Colon (tissue), 2 donors: ENCODE measurements at regions not wholly inside any gene's neighbourhood (a gene's known extent, or its start where the extent isn't known, plus 50 kb on each side); places are given as distances from the start of the nearest gene placed in this dataset.
"Not testable (repeated sequence)": the region's sequence is repeated elsewhere in the genome, so short reads cannot be mapped to it uniquely, and the experiment has no call there.

Experiments used
- FAIRE-seq: peaks from 2 replicates; lab custom pipeline; 2012; peaks lifted over from hg19 to GRCh38; lab: Jason Lieb, UNC
- donor health status: control.
- donor health status: control.

DNA sequence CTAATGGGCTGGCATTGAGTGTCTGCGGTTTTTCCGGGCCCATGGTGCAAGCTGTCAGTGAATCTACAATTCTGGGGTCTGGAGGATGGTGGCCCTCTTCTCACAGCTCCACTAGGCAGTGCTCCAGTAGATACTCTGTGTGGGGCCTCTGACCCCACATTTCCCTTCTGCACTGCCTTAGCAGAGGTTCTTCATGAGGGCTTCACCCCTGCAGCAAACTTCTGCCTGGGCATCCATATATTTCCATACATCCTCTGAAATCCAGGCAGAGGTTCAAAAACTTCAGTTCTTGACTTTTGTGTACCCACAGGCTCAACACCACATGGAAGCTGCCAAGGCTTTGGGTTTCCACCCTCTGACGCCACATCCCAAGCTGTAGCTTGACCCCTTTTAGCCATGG lies 846.2 kb downstream of the RNF144A start:
- not testable (repeated sequence) for FAIRE-seq

DNA sequence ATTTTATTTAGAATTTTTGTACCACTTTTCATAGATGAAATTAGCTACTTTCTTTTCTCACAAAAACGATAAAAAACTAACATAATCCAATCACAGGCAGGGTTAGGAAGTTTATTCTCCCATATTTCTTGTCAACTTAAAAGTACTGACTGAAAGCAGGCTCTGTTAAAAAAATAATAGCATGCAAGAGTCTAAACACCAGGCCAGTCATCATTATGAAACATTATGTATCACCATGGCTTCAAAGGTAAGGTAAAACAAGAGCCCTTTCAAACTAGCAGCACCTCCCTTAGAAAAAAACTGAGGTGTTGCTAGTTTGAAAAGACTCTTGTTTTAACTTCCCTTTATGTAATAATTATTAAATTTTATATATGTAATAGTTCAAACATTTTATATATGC lies 848.0 kb downstream of the RNF144A start:
- no peak for FAIRE-seq

DNA sequence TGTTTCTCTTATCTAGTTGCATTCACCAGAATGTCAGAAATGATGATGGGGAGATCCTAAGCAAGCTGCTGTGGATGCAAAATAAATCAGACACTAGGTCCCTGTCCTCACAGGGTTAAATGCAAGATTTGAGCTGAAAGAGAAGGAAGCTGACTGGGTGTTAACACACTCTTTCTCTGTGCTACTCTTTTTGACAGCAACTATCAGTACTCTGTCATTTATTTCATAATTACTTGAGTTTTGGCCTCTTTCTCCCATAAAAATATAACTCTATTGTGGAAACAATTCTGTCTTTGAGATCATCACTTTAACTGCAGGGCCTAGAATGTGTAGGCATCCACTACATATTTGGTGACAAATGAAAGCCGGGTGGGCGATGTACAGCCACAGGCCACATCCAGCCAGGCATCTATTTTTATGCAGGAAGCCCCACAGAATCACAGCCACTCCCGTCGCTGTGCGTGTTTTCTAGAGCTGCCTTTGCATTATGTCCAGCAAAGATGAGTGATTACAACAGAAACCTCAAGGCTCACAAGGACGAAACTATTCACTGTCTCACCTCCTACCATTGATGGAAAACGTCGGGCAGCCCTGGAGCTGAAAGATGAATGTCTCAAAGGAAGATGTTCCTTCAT lies 849.0 kb downstream of the RNF144A start:
- no peak for FAIRE-seq

DNA sequence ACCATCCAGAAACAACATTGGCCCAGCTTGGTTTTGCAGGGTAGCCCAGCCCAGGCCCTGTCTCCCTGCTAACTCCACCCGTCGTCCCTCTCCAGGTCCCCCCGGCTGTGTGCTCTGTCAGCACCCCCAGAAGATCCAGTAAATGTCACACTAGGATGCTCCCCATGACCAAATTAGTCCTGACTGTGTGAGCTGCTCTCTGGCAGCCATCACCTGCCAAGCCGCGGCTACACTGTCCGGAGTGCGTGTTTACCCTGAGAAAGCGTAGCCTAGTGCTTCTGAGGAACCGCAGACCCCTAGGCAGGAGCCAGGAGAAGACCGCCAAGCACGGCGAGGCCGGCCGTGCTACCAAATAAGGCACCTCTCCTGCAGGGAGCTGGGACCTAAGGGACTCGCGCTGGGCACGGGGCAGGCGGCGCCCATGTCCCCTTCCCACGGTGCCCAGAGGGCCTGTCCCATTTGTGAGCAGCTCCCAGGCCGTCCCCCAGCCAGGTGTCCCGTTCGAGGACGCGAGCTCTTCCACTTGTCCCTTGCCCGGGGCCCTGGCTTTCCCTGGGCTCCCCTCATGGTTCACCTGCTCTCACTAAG lies 849.9 kb downstream of the RNF144A start:
- no peak for FAIRE-seq

DNA sequence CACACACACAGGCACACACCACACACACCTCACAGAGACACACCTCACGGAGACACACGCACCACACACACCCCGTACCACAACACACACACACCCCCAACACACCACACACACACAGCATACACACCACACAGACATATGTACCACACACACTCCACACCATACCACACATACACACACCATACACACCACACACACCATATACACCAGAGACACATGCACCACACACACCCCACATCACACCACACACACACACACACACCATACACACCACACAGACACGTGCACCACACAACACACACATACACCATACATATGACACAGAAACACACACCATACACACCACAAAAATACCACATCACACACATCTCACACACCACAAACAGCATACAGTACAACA lies 850.7 kb downstream of the RNF144A start:
- FAIRE-seq, result no peak

DNA sequence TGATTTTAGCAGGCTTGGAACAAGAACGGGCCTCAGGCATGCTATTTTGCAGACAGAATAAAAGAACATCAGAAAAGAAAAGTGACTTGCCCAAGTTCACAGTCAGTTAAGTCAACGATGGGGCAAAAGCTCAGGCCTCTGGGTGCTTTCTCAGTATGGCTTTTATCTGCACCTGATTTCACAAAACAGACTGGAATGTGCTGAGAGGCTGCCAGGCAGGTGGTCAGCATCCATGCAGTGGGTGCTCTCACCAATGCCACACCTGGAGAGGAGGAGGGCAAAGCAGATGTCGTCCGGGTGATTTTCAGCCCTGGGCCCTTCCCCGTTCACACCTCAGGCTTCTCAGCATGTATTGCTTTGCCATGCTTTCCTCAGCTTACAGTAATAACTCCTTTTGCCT lies 854.6 kb downstream of the RNF144A start:
- no peak for FAIRE-seq

DNA sequence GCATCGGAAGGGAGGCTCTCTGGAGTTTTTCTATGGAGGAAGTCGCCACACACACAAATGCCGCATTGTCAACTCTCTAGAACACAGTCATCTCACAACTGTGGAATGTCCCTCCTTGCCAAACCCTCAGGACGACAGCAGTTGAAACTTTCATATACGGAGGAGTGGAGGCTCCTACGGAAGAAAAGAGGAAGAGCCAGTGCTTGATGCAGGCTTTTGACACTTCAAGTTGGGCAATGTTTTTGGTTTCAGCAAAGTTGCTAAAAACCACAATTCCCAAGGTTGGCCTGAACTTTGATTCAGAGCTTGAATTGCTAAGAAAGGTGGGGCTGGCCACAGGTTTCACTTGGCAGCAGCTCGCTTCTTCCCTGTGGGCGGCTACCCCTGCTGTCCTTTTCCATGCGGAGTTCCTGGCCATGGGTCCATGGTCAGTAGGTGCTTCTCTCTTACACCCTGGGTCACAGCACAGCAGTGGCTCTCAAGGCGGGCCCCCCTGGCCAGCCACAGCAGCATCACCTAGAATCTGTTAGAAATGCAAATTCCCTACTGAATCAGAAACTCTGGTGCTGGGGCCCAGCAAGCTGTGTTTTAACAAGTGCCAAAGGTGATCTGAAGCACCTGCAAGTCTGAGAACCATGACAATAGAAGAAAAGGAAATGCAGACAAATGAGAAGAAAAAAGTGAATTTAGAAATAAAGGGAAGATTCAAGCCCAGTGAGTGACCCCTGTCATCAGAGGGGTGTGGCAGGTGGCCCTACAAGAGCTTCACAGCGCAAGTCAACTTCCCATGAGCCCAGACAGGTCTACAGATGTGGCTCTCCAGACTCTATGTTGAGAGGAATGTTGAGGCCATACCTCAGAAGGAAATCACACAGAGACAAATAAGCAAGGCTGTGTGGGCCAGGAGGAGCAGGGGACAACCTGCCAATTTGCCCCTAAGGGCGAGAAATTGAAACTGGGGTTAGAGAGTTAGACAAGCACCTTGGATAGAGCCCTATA lies 856.4 kb downstream of the RNF144A start:
- no peak for FAIRE-seq

DNA sequence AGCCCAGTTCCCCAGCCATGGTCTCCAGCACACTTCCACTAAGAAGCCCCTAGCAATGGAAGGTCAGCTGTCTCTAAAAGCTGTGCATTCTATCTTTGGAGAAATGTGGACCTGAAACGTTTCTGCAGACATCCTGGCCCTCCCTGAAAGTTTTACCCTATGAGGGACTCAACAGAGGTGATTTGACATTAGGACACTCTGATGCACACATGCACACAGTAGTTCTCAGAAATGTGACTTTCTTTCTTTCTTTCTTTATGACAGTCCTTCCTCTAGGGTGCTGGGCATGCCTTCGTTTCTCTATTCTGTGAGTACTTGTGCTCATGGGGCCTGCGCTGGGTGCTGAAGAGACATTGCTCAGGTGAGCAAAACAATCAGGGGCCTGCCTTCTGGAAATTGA lies 857.3 kb downstream of the RNF144A start:
- FAIRE-seq, result no peak

DNA sequence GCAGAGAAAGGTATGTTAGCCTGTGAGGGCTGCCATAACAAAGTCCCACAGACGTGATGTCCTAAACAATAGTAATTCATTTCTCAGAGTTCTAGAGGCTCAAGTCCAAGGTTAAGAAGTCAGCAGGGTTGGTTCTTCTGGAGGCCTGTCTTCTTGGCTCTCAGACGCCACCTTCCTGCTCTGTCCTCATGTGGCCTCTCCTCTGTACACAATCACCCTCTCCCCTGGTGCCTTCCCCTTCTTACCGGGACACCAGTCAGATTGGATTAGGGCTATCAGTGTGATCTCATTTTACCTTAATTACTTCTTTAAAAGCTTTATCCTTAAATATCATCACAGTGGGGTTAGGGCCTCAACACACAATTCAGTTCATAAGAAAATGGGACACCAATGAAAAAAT lies 860.5 kb downstream of the RNF144A start:
- no peak for FAIRE-seq

DNA sequence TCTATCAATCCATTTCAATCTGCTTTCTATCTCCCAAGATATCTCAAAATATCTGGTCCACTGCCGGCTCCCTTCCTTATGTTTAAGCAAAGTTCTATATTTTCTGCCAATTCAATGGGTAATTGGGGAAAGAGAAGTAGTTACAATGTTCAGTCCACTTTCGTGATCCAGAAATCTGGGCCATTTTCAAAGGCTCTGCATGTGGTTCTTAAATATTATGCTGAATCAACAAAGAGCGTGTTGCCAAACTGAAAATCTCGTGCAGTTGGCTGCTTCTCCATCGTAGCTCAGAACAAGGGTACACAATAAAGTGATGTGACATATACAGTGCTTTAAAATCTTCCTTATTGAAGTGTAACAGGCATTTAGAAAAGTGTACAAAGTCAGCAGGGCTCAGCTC lies 863.1 kb downstream of the RNF144A start:
- no peak for FAIRE-seq

DNA sequence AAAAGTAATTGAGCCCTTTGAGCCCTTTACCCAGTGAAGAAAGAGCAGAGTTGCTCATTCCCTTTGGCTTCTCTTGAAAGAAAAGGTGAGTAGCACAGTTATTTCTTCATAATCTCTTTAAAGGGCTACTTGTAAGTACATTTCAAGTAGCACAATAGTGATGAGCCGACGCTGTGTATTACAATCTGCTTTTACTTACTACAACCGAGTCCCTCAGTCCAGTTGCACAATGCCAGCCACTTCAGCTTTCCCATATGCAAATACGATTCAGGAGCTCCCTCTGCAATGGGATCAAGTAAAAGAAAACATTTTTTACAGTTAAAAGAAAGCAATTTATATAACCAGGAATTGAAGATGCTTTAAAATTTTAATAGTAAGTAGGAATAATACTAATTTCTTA lies 868.5 kb downstream of the RNF144A start:
- FAIRE-seq, result no peak

DNA sequence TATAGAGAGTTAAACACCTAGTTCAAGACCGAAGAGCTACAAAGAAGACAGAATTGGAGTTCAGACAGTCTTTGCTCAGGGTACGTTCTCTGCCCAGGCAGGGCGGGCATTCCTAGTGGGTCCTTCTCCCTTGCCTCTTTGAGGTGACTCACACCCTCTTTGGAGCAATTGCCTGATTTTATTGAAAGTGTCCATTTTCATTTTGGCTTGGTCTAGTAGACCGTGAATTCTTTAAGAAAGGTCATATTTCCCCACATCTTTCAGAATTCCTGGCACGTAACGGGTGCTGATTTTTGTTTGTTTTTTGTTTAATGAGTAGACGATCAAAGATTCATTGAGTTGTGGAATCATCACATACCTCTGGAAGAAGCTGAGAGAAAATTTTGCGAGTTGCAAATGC lies 871.5 kb downstream of the RNF144A start:
- no peak for FAIRE-seq

DNA sequence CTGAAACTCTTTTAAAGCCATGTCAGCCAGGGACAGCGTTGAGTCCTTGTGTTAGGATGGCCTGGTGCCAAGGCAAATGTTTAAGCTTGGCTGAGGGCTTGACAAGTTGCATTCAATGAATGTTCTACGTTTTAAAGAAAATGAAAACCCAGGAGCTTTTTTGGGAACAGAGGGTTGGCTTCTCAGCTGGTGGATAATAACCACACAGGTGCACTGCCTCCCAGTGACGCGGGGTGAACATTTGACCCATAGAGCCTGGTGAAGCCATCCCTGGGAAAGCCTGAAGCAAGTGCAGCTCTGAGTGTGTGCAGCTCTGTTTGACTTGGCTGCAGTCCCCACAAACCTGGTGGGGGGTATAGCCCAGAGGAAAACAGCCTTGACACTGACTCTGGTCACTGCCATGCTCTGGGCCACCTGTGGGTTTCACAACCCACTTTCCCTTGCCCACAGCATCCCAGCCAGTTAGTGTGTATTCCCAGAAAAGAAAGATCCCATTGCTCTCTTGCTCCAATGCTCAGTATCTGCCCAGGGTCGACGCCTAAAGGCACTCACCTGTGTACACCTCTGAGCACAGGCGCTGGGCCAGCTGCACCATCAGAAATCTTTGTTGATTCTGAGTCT lies 874.9 kb downstream of the RNF144A start:
- no peak for FAIRE-seq

DNA sequence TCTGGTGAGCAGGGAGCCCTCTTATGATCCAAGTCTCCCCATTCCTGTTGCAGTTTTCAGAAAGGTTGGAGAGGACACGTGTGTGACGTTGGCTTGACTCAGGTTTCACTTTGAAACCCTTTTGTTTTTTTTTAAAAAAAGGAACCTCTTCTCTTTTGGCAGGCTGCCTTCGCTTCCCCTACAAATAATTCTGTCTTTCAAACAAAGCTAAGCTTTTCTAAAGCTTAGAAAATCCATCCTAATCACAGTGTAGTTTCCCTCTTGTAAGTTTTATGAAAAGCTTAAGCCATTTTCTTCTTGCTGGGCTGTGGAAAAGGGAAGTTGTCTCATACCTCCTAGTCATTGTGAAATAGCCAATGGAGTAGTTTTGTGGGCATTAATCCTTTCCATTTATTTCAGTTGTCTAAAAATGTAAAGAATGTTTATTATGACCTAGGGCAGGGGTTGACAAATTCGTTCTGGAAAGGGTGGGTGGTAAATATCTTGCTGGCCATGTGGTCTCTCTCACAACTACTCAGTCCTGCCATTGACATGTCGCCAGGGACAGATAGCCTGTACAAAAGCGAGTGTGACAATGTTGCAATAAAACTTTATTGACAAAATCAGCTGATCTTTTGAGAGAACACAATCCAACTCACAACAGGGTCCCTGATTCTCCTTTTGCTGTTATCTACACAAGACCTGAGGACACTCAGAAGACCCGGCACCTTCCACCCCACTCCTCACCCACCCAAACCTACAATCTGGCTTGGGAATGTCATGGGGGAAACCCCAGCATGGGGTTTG lies 878.8 kb downstream of the RNF144A start:
- FAIRE-seq, result no peak

DNA sequence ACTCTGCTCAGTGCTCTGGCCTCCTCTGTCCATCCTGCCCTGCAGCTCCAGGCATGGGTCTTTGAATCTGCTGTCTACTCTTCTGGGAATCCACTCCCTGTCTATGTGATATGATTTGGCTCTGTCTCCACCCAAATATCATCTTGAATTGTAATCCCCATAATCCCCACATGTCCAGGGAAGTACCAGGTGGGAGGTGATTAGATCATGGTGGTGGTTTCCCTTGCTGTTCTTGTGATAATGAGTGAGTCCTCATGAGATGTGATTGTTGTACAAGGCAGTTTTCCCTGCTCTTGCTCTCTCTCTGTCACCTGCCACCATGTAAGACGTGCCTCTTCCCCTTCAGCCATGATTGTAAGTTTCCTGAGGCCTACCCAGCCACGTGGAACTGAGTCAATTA lies 881.8 kb upstream of the ID2 start:
- FAIRE-seq, result no peak

DNA sequence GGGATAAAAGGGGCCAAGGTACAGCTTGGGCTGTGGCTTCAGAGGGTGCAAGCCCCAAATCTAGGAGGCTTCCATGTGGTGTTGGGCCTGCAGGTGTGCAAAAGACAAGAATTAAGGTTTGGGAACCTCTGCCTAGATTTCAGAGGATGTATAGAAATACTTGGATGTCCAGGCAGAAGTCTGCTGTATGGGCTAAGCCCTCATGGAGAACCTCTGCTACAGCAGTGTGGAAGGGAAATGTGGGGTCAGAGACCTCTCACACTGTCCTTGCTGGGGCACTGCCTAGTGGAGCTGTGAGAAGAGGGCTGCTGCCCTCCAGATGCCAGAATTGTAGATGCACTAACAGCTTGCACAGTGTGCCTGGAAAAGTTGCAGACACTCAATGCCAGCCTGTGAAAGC lies 880.6 kb upstream of the ID2 start:
- no peak for FAIRE-seq

DNA sequence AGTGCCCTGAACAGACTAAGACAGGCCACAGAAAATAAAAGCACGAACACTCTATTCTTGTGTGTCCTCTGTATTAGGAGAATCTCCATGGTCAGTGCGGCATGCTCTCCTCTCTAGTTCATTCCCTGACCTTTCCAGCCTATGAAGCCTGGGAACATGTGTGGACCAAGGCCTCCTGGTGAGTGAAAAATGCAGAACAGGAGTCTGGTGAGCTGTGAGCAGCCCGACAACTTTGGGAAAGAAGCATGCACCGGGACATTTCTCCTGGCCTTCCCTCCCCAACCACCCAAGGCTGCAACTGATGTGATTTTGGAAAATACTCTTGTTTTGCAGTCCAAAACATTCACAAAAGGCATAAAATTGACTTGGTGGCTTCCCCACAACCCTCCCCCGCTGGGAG lies 878.3 kb upstream of the ID2 start:
- FAIRE-seq, result no peak

DNA sequence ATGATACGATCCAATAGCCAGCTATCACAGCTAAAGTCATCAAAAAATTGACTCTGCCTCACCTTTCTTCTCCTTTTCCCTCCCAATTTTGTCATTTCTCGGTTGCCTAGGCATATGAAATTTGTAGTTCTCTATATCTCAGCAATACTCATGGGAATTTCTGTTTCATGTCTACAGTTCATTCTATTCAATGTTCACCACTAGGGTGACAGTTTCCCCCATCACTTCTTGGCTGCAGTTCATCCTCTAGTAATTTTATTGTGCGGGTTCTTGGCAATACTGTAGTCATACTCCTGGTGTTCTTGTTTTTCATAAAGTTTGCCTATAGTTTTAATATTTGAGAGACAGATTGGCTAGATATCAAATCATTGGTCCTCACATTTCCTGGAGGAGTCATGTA lies 872.2 kb upstream of the ID2 start:
- no peak for FAIRE-seq

DNA sequence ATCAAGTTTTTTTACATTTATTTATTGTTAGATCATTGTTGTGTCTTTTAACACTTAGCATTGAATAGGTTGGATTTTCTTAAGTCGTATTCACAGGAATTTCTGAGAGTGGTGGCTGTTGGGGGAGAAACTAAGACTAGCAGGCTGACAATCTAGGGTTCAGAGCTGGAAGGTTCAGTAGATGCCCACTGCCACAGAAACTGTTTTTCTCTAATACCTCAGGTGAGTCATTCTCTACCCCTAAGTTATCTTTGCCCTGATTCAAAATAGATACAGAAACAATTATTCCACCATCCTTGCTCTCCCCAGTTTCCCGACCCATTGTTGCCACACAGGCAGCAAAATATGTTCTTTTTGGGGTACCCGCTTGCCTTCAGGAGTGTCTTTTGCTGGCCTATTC lies 870.8 kb upstream of the ID2 start:
- no peak for FAIRE-seq

DNA sequence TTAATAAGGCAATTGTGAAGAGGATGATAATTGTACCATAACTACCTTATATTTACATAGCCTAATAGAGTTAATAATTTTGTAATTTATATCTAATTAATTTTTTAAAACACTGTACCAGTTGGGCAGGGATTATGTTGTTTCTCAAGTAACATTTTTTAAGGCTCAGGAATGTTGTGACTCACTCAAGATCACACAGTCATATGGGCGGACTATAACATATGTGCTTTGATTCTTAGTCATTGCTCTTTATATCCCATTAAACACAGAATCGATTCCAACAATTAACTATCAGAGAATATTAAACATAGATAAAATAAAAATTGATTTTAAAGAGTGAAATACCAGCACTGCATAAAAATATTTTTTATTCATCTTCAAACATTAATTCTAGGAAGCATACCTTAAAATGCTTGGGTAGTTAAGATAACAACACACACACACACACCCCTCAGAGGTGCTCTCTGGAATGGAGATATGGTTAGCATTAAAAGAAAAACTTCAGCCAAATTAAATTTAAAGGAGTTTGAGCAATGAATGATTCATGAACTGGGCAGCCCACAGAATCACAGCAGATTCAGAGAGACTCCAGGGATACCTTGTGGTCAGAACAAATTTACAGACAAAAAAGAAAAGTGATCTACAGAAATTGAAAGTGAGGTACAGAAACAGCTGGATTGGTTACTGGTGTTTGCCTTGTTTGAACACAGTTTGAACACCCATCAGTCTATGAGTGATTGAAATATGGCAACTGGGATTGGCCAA lies 869.4 kb upstream of the ID2 start:
- FAIRE-seq, result no peak
